Erythroblast (primary cell): ENCODE measurements at regions not wholly inside any gene's neighbourhood (a gene's known extent, or its start where the extent isn't known, plus 50 kb on each side); places are given as distances from the start of the nearest gene placed in this dataset.

Experiments
- GATA1 ChIP-seq: IDR thresholded peaks from 2 replicates; pipeline ENCODE4 v1.6.1; 2011; ENCODE audit warnings: low read depth, mild to moderate bottlenecking, control low read depth, low read length, moderate library complexity
- POLR2A ChIP-seq: IDR thresholded peaks from 2 replicates; pipeline ENCODE4 v1.6.1; 2011; ENCODE audit warnings: mild to moderate bottlenecking, low read length

- no peak for TF ChIP-seq POLR2A
- TF ChIP-seq GATA1, result no peak
Measured at GRCh38 chr6:141451181-141451510, 681.6 kb upstream of the GJE1 start.
